ENCODE measurements at regions not wholly inside any gene's neighbourhood (a gene's known extent, or its start where the extent isn't known, plus 50 kb on each side); places are given as distances from the start of the nearest gene placed in this dataset.

- DNase-seq (ENCODE audit: low spot score in 2 of 2), result no peak
- no peaks in the 10 kb centered on the region for H3K36me3 ChIP-seq
- WGBS, 2 donors, result 93 to 100% methylated on average over 1 of the region's 1 CpG
- TF ChIP-seq CTCF (IDR thresholded peaks at IDR 0.05), result no peak
- no peak for TF ChIP-seq EP300 (IDR thresholded peaks at IDR 0.05)
- no peak for TF ChIP-seq POLR2A (IDR thresholded peaks at IDR 0.05)
- no peaks in the 10 kb centered on the region for H3K4me1 ChIP-seq
- H3K4me3 ChIP-seq, result no peak overlapping the region
- H3K27me3 ChIP-seq, result no peaks in the 10 kb centered on the region
- peaks cover 0 to 10% (median 0%) of the 10 kb centered on the region in 4 donors for H3K9me3 ChIP-seq
- H3K27ac ChIP-seq, result no peak overlapping the region
Measured at GRCh38 chr11:109553284-109553683, 131.3 kb downstream of the C11orf87 start.

GRCh38 chr11:109554951-109555350 lies 133.0 kb downstream of the C11orf87 start:
- no peaks in the 10 kb centered on the region for H3K27me3 ChIP-seq
- TF ChIP-seq POLR2A (IDR thresholded peaks at IDR 0.05) (no peak), CTCF (IDR thresholded peaks at IDR 0.05) (no peak), EP300 (IDR thresholded peaks at IDR 0.05) (no peak)
- DNase-seq (ENCODE audit: low spot score in 2 of 2), result no peak

GRCh38 chr11:109564241-109564640 lies 142.3 kb downstream of the C11orf87 start:
- 77 to 79% methylated on average over 1 of the region's 1 CpG for WGBS, 2 donors
- no peak overlapping the region for H3K4me3 ChIP-seq
- H3K36me3 ChIP-seq, result no peaks in the 10 kb centered on the region
- H3K4me1 ChIP-seq, result no peaks in the 10 kb centered on the region
- no peaks in the 10 kb centered on the region for H3K27me3 ChIP-seq
- H3K27ac ChIP-seq, result no peak overlapping the region
- no peak for TF ChIP-seq POLR2A (IDR thresholded peaks at IDR 0.05)
- DNase-seq (ENCODE audit: low spot score in 2 of 2), result no peak
- peaks cover 0 to 18% (median 0%) of the 10 kb centered on the region in 4 donors for H3K9me3 ChIP-seq

More at GRCh38 chr11:109554951-109555350, 133.0 kb downstream of the C11orf87 start:
- no peaks in the 10 kb centered on the region for H3K4me1 ChIP-seq
- no peak overlapping the region for H3K27ac ChIP-seq
- peaks cover 0 to 15% (median 1%) of the 10 kb centered on the region in 4 donors for H3K9me3 ChIP-seq
- no peaks in the 10 kb centered on the region for H3K36me3 ChIP-seq
- no peak overlapping the region for H3K4me3 ChIP-seq

- H3K4me3 ChIP-seq, result no peak overlapping the region
- DNase-seq (ENCODE audit: low spot score in 2 of 2), result no peak
- no peaks in the 10 kb centered on the region for H3K27me3 ChIP-seq
- no peak overlapping the region for H3K27ac ChIP-seq
- 63 to 71% methylated on average over 6 of the region's 6 CpGs for WGBS, 2 donors
- H3K36me3 ChIP-seq, result no peaks in the 10 kb centered on the region
- H3K9me3 ChIP-seq, result peaks cover 0 to 5% (median 0%) of the 10 kb centered on the region in 4 donors
- H3K4me1 ChIP-seq, result no peaks in the 10 kb centered on the region
- TF ChIP-seq CTCF (IDR thresholded peaks at IDR 0.05), result no peak
- TF ChIP-seq POLR2A (IDR thresholded peaks at IDR 0.05), result no peak
- TF ChIP-seq EP300 (IDR thresholded peaks at IDR 0.05), result no peak
Measured at GRCh38 chr11:109582470-109582869, 160.5 kb downstream of the C11orf87 start.

GRCh38 chr11:109584001-109584972 lies 162.3 kb downstream of the C11orf87 start:
- TF ChIP-seq CTCF (IDR thresholded peaks at IDR 0.05) (no peak), EP300 (IDR thresholded peaks at IDR 0.05) (no peak), POLR2A (IDR thresholded peaks at IDR 0.05) (no peak)
- Histone ChIP-seq H3K4me1 (no peaks in the 10 kb centered on the region), H3K27ac (no peak overlapping the region), H3K9me3 (no peaks in the 10 kb centered on the region), H3K27me3 (no peaks in the 10 kb centered on the region), H3K36me3 (no peaks in the 10 kb centered on the region), H3K4me3 (no peak overlapping the region)
- DNase-seq (ENCODE audit: low spot score in 2 of 2), result no peak
- WGBS, 2 donors, result 55 to 84% methylated on average over 1 of the region's 1 CpG
